NCI-H1694 treated with DMSO at 0.1 percent for 48 hours (cell line): ENCODE measurements at regions not wholly inside any gene's neighbourhood (a gene's known extent, or its start where the extent isn't known, plus 50 kb on each side); places are given as distances from the start of the nearest gene placed in this dataset.

Experiments
- DNase-seq: peaks from one replicate; lab custom pipeline; 2025; lab: John Stamatoyannopoulos, UW

DNA sequence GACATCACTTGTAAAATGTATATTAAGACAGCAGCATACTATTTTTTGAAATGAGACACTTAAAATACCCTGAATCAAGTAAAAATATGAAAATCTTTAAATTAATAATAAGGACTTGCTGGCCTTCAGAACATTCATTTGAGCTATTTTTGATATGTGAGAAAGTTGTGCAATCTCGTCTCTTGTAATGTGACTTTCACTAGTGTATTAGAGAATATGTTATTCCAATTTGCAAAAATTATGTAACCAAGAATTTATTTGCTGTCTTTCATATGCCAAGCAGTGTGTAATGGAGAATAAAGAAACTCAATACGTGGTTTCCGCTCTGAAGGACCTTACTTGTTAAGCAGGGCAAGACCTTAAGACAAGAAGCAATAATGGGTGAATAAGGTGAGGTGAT, 375.0 kb upstream of the RUNX1 start:
- DNase-seq, result no peak

DNA sequence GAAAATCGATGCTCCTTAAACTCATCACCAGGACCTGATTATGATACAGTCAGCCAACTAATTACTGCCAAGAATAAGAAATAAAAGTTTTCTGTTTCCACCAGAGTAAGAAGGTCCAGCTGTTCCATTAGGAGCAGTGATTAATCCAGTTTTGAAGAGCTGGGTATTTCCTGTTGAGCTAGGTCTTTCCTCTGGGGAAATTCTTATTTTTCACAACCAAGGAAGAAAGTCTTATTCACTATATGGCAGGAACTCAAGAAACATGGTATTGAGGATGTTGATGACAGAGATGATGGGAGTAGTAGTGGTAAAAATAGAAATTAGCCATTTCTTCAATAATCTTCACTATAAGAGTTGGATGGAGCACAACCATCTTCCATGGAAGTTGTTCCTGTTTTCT, 374.6 kb upstream of the RUNX1 start:
- DNase-seq, result no peak

DNA sequence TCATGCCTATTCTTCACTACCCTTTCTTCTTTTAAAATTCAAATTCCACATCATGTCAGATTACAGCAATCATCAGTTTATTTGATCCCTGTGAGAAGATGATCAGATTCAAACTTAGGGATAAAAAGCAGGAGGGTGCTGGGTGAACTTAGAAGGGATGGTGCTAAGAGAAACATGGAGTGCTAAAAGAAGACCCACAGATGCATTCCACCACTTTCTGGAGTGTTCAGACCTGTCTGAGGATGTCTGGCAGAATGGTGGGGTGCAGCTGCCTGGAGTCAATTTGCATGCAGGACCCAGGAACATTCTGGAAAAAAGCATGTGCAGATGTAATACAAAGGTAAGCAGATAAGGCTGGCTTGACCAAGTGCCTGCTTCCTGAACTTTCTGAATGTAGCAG, 372.9 kb upstream of the RUNX1 start:
- DNase-seq, result no peak

DNA sequence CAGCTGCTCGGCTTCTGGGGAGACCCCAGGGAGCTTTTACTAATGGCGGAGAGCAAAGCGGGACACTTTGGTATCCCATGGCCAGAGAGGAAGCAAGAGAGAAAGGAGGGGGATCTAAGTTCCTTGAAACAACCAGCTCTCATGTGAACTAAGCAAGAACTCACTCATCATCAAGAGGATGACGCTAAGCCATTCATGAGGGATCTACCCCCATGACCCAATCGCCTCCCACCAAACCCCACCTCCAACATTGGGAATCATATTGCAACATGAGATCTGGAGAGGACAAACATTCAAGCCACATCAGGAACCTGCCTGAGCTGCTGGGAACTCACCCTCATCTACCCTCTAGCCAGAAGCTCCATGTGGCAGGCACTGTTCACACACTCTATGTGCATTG, 372.1 kb upstream of the RUNX1 start:
- no peak for DNase-seq

DNA sequence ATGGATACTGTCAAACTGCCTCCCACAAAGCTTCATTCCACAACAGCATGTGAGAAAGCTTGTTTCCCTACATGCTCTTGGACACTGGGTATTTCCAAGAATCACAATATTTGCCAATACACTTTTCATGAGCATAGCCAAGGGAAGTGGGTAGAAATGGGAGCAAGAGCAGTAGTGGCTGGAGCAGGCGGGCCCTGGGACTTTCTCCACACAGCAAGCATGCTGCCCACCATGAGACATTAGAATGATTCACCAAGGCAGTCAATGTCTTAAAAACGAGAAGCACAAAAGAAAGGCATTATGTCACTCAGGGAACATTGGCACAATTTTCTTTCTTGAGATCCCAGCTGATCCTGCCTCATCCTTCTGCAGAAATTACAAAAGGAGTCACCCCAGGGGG, 371.6 kb upstream of the RUNX1 start:
- DNase-seq, result no peak

DNA sequence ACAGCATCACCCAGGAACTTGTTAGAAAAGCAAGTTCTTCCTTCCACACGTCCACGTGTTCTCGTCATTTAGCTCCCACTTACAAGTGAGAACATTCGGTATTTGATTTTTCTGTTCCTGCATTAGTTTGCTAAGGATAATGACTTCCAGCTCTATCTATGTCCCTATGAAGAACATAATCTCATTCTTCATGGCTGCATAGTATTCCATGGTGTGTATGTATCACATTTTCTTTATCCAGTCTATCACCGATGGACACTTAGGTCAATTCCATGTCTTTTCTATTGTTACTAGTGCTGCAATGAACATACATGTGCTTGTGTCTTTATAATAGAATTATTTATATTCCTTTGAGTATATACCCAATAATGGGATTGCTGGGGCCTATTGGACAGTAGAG, 368.7 kb upstream of the RUNX1 start:
- DNase-seq, result no peak

DNA sequence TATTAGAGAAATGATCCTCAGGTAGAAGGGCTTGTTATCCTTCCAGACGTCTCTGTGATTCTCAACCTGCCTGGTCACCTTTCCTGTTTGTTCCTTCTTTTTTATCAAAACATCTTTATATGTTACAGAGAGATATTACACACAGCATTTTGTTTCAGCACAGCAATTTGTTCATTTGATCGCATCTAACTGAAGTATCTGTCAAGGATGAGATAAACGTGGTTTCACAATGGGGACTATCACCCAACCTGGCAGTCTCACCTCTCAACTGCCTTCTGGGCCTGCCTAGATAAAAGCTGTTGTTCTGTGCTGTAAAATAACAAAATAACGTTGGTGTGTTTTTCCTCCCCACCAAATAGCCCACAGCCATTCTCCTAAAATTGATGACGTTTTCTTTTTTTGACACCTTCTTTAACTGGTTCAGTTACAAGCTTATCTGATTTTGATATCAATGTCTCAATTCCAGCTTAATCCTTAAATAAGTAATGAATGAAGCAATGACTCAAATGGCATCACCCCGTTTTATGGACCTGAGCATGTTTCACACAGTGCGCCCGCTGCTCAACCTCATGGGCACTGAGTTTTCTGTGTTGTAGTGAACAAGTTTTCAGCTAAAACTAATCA, 367.9 kb upstream of the RUNX1 start:
- no peak for DNase-seq

DNA sequence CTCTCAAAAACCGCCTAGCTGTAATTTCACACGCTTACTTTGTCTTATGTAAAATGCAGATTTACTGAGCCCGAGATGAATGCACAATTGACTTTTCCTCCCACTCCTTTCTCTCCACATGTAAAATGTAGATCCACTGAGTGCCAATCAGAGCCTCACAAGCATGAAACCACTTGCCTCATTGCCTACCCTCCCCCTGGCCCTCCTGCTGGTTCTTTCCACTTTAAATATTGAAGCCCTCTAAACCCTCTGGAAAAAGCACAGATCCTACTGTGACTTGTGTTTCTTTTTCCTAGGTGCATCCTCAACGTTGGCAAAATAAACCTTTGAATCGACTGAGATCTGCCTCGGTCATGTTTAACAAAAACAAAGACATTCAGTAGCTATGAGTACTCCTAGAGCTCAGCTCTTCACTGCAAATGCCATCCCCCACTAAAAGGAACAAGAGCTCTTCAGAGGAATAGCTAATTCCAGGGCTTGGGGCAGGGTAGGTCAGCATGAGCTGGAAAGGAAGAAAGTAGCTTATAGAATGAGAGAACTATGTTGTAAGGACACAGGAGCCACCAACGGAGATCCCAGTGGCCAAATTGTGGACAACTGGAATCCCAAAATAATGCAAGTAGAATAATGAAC, 365.5 kb upstream of the RUNX1 start:
- DNase-seq, result no peak

DNA sequence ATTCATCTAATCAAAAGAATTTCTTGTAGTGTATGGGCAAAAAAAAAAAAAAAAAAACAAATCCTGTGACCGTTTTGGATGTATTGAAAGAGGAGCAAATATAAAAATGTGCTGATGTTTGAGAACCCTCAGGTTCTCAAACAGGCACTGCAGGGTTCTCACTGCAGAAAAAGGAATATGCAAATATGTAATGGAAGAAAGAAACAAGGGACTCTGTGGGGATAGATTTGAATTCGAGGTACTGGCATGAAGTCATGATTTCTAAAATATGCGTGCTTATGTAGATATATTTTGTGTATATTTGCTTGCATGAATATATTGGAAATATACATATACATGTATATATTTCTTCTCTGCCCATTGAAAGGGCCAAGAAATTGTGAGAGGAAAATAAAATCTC, 365.0 kb upstream of the RUNX1 start:
- no peak for DNase-seq

DNA sequence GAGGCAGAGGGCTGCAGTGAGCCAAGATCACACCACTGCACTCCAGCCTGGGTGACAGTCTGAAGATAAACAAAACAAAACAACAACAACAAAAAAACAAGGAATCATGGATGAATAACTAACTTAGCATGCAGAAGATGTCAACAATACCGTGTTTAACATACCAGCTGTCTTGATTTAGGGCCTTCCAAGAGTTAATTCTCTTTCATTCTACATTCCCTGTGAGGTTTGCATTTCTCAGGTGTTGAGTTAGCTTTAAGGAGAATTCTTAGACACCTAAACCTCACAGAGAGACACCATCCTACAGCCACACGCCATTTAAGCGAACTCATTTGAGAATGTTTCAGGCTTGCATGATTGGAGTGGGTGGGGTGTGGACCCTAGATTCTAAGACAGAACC, 363.1 kb upstream of the RUNX1 start:
- no peak for DNase-seq

DNA sequence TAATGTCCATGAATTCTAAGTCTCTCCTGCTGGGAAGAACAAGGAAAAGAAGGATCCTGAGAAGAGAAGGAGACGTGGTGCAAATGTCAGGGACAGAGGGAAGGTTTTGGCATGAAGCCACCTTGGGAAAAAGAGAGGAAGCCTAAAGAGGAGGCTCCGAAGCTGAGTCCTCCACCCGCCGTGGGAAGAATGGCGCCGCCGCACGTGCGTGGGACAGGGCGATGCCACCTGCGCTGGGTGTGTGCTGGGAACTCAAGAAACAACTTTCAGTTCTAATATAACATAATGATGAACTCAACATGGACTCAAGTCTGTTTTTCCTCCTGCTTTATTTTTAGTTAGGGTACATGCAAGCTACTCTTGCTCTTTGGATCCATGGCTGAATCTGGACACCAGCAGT, 362.3 kb upstream of the RUNX1 start:
- DNase-seq, result no peak

DNA sequence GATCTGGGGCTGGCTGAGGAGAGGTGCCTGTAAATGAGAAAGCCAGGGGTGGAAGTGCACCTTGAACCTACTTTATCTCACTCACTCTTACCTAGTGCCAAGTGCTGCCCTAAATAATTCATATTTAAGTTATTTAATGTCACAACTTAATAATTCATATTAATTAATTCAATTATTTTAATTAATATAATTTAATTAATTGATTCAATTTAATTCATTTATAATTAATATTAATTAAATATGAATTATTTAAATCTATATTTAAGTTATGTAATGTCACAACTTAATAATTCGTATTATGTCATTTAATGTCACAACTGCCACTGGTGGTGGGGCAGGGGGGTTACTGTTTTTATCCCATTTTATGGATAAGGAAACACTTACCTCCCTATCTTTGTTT, 361.6 kb upstream of the RUNX1 start:
- DNase-seq, result no peak

DNA sequence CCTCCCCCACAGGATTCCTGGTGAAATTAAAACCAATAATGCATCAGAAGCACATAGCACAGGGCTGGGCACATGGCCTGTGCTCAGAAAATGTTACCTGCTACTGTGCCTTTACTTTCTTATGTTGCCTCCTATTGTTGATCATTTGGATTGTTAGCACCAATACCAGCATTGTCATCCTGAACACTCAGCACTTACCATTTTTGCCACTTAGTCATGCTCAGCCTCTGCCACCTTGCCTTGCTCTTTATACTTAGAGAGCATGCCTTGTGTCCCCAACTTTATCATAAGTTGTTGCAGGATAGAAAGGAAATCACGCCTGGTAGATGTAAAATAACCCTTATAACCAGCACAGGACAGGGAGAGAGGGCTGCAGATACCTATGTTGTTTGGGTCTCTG, 361.0 kb upstream of the RUNX1 start:
- DNase-seq, result no peak

DNA sequence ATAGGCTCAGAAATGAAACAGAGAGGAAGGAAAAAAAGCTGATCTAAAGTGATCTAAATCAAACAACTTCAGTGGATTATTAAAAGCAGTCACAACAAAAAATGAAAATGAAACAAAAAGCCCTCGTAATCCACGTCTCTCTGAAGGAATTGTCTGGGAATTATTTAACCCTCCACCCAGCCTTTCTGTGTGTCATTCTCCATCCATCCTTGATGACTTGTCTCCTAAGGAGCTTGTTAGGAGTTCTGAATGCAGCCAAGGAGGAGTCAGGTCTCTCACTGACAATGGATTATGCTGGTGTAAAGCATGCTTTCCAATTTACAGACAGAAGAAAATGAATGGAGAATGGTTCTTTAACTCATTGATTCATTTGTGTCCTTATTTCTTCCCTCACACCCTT, 359.3 kb upstream of the RUNX1 start:
- no peak for DNase-seq

DNA sequence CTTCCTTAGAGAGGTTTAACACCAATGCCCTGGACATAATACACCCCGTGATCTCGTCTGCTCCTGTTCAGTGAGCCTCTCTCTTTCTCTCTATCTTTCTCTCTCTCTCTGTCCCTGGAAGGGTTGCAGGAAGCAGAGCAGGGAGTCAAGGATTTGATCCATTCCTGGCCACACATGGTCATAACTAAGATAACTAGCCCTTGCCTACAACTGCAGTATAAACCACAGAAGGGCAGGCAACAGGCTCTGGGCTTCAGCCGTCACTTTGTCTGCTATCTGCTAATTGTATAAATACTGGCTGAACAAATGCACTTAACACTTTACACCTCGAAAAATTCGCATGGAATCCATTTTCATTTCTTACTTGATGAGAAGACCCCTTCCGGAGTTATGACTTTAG, 357.5 kb upstream of the RUNX1 start:
- no peak for DNase-seq

DNA sequence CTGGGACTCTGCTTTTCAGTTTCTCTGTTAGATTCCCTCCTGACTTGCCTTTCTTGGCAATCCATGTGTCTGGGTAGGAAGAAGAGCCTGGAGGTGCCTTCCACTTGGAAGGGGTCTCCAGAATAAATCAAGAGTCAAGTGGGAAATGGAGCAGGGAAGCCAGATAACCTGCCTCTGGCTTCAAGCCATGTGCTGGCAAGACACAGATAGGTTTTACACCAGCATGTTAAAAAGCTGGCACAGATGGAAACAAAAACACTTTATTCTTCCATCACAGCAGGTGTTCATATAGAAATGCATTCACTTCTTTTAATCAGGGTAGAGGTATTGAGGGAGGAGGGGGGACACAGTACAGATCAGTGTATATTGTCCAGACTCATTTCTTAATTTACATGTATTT, 356.9 kb upstream of the RUNX1 start:
- DNase-seq, result no peak

DNA sequence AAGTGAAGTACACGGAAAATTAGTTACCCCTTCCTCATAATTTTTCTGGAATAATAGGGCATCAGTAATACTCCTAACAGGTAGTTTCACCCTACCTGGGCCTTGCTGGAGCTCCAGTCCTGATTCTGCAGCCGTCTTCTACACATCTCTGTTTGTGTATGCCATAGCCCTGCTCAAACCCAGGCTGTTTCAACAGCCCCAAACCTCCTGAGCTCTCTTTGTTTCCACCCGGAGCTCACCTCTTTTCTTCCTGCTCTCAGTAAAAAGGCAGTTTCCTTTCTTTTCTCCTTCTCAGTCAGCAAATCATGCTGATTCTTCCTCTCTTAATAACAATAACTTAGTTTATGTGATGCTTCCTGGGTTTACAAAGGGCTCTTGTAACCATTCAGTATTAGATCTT, 355.1 kb upstream of the RUNX1 start:
- no peak for DNase-seq

DNA sequence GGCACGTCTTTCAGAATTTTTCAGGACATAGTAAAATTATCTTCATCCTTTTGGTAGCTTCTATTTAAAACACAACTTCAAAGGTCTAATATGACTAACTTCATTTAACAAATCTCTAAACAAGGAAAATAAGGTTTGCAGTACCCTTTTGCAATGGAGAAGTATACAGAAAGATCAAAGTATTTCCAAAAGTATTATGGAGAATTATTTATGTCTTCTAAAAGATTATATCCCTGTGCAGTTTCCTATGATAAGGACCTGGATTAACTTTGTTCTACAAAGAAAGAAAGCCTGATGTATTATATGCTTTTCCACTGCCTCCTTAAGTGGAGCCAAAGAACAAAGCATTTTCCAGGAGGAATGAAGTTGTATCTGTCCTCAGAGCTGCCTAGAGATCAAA, 353.0 kb upstream of the RUNX1 start:
- no peak for DNase-seq

DNA sequence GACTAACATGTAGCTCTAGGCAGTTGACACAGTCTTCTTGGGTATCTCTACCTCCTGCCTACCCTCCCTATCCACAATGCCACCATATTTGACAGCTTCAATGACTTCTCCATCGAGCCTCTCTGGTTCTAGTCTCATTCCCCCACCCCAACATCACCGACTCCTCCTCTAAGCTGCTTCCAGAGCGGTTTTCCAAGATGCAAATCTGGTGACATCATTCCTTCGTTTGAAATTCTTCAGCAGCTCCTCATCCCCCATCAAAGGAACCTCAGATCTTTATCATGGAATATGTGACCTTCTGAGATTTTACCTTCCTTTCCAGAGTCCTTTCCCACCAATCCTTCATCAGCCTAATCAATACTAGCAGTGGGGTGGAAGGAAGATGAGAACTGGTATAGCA, 352.4 kb upstream of the RUNX1 start:
- no peak for DNase-seq

DNA sequence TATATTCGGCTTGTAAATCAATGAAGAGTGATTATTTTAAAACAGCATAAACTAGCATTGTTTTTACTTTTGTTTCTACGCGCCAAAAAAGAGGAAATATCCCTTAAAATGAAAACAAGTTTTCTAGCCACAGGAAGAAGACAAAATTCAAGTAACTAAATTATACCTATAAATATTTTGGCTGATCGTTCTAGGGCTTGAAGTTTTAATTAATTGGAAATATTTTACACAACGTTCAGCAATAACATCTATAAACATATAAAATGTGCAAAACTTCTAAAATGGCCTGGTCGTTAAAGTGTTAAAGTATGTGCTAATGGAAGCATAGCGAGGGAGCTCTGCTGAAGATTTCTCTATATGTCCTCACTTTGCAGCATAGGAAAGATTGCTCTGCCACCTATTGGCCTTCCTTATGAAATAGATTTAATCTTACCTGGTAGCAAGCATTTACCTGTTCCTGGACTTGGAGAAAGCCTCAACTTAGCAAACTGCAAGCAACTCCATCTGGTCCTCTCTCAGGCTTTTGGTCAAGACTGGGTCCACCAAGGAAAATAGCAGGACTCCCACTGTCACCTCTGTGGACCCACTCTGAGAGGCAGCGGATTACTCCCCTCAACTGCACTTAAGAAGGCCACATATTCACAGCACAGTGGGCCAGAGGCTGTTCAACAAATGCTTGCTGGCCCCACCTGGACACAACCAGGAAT, 351.3 kb upstream of the RUNX1 start:
- DNase-seq, result peak; percentile 87

DNA sequence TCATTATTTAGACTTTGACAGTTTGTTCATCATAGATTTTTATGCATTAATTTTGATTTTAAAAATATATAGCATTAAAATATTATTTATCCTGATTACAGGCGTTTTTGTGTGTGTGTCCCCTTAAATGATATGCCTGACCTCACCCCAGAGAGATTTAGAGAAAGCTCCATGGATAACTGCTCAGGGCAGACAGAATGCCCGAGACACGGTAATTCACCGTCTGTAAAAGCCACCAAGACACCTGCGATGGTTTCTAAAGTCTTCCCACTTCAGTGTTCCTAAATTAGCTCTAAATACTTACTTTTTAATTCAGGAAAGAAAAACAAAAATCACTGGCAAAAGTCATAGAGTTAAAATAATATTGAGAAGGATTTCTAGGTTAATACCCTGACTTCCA, 350.6 kb upstream of the RUNX1 start:
- no peak for DNase-seq

DNA sequence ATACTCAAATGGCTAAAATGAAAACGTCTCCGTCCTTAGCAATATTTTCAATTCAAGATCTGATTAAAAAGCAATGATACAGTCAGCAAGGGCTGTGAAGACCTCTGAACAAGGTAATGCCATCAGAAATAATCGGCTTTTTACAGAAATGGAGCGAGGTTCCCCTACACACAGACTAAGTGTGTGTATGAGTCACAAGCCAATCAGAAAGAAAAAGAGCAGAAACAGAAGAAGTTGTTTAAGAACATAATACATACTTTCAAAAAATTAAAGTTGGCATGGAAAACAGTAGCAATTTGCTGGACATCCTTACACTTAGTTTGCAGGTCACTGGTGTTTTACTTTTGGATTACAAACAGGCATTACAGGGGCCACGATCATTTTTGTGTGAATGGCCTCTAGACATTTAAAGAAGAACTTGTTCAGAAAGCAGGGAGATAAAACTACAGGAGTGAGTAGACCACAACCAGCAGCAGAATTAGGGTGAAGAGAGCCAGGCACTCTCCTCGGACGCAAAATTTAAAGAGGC, 350.0 kb upstream of the RUNX1 start:
- no peak for DNase-seq

DNA sequence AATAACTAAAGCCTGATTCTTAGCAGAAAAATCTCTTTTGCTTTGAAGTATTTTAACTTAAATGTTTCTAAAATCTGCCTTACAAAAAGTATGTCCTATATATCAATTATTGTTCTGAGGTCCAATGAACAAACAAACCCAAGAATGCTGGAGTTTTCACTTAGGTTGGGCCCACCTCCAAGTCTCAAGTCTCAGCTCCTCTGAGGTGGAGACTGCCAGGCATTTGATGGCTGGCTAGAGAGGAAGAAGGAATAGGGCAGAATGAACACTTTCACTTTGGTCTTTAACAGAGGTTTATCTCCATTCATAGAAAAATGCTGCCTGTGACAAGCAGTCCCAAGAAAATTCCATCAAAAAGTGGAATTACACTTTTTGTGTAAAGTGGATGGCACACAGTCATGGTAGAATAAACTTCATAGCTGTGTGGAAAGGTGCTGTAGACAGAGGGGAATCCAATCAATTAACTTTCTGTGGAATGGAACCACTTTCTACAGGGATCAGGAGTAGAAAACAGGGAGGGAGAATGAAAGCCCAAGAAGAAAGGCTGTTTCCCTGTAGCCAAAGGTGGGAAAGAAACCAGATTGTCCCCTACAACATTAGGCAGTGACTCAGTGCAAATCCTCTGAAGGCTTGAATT, 349.4 kb upstream of the RUNX1 start:
- DNase-seq, result no peak
